NAMALWA (cell line): ENCODE measurements at regions not wholly inside any gene's neighbourhood (a gene's known extent, or its start where the extent isn't known, plus 50 kb on each side); places are given as distances from the start of the nearest gene placed in this dataset.
A peak's percentile ranks its signal among the peaks of the same experiment; 100 is the strongest.
"Not testable (repeated sequence)": the region's sequence is repeated elsewhere in the genome, so short reads cannot be mapped to it uniquely, and the experiment has no call there.

Source experiments
- DNase-seq: peaks from one replicate; pipeline ENCODE4 v3.0.0-alpha.2; 2015; ENCODE audit warnings: low spot score

- DNase-seq, result no peak
Observed at GRCh38 chr1:106266786-106267185, 789.7 kb upstream of the PRMT6 start.

GRCh38 chr1:106268070-106268469, 788.4 kb upstream of the PRMT6 start:
- DNase-seq, result peak; percentile 6

DNA sequence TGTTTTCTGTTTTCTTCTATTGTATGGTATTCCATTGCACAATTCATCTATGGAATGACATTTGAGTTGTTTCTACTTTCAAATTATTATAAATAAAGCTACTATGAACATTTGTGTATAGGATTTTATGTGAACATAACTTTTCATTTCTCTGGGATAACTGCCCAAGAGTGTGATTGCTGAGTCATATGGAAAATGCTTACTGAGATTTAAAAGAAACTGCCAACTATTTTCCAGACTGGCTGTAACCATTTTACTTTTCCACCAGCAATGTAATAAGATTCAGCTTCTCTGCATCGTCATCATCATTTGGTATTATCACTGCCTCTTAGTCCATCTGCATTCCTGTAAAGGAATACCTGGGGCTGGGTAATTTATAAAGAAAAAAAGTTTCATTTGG, 779.6 kb upstream of the PRMT6 start:
- DNase-seq, result no peak

GRCh38 chr1:106277786-106278185, 778.7 kb upstream of the PRMT6 start:
- no peak for DNase-seq

DNA sequence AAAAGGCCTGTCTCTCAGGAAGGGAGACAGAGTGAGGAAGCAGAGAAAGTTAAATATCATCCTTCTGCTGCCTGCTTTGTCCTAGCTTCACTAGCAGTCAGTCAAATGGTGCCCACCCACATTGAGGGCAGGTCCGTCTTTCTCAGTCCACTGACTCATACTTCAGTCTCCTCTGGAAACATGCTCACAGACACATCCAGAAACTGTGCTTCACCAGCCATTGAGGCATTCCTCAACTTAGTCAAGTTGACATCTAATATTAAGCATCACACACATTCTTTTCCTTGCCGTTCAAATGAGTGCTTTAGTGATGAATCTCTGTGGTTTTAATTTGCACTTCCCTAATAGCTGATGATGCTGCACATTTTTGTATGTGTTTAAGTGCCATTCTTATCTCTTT, 777.8 kb upstream of the PRMT6 start:
- DNase-seq, result no peak

GRCh38 chr1:106289265-106289928, 767.1 kb upstream of the PRMT6 start:
- no peak for DNase-seq

DNA sequence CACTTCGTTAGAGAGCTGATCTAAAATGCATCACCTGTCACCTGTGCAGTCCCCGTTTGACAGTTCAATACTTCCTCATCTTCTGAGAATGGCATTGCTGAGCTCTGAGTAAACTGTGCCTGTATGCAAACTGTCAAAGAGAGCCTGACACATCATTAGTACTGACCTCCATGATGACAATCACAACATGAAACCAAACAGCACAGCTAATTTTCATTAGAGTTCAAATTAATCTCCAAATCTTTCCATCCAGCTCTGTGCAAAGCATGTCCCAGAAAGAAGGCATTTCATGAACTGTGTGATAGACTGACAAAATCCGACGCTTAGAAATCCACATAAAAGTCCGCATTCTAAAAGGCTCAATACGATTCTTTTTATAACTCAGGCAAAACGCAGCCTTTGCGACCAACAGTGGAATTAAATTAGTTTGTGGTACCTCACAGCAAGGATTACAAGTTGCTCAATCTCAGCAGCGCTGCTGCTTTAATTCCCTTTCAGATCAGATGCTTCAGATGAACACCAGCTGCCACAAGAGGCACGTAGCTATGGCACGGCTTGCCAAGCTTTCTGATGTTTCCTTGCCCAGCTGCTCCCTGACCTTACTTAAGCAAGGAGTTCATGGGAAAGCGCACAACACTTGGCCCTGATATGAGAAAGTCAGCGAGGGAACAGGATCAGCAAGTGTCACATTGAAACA, 765.5 kb upstream of the PRMT6 start:
- no peak for DNase-seq

DNA sequence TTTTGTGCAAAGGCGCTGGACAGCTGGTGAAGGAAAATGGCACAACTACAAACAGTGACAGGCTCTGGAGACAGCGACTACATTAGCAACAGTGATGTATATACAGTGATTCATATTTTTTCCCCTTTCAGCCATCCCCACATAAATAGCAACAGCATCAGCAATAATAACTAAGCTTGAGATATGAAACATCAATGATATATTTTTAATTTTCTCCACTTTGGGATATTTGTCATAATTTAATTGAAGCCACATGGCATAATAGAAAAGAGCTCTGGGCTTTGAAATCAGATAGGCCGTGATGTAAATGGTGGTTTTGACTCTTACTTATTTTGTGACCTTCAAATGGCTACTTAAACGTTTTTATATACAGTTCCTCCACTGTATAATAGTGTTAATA, 764.3 kb upstream of the PRMT6 start:
- no peak for DNase-seq

GRCh38 chr1:106296431-106296830, 760.0 kb upstream of the PRMT6 start:
- DNase-seq, result no peak

- no peak for DNase-seq
Observed at GRCh38 chr1:106304106-106304505, 752.4 kb upstream of the PRMT6 start.

- no peak for DNase-seq
Observed at GRCh38 chr1:106319612-106320011, 736.9 kb upstream of the PRMT6 start.

DNA sequence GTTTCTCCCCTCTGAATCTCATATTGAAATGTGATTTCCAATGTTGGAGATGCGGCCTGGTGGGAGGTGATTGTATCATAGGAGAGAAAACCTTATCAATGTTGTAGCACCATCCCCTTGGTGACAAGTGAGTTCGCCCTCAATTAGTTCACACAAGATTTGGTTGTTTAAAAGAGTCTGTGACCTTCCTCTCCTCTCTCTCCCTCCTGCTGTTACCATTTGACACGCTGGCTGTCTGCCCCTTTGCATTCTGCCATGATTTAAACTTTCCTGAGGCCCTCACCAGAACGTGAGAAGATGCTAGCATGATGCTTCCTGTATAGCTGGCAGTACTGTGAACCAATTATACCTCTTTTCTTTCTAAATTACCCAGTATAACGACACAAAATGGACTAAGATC, 730.9 kb upstream of the PRMT6 start:
- DNase-seq, result no peak

GRCh38 chr1:106344494-106344893, 712.0 kb upstream of the PRMT6 start:
- no peak for DNase-seq

DNA sequence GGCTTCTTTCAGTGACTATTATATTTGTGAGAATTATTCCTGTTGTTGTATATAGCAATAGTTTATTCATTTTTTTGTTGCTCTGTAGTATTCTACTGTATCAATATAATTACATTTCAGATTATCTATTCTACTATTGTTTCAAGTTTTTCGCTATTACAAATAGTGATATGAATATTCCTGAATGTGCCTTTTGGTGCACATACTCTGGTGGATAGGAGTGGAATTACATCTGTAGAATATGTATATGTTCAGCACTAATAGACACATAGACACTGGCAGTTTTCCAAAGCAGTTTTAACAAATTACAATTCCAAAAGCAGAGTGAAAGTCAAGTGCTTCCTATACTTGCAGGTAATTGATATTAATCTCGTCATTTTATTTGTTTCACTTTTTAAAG, 696.2 kb upstream of the PRMT6 start:
- DNase-seq, result peak; percentile 13

GRCh38 chr1:106366627-106367319, 689.7 kb upstream of the PRMT6 start:
- no peak for DNase-seq

DNA sequence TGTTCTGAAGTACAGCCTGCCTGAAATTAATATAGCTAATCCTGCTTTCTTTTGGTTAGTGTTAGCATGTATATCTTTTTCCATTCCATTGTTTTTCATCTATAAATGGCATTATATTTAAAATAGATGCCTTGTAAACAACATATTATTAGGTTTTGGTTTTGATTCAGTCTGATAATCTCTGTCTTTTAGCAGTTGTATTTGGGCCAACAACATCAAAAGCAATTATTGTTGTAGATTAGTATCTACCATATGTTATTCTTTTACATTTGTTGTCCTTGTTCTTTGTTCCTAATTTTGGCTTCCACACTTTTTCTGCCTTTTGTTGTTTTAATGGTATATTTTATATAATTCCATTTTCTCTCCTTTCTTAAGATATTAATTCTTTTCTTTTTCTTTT, 678.2 kb upstream of the PRMT6 start:
- DNase-seq, result no peak

GRCh38 chr1:106380772-106381171, 675.7 kb upstream of the PRMT6 start:
- DNase-seq, result no peak

DNA sequence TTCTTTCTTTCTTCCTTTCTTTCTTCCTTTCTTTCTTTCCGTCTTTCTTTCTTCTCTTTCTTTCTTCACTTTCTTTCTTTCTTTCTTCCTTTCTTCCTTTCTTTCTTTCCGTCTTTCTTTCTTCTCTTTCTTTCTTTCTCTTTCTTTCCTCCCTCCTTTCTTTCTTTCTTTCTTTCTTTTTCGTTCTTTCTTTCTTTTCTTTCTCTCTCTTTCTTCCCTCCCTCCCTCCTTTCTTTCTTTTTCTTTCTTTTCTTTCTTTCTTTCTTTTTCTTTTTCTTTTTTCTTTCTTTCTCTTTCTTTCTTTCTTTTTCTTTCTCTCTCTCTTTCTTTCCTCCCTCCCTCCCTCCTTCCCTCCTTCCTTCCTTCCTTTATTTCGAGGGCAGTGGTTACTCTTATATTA, 667.3 kb upstream of the PRMT6 start:
- DNase-seq, result not testable (repeated sequence)

DNA sequence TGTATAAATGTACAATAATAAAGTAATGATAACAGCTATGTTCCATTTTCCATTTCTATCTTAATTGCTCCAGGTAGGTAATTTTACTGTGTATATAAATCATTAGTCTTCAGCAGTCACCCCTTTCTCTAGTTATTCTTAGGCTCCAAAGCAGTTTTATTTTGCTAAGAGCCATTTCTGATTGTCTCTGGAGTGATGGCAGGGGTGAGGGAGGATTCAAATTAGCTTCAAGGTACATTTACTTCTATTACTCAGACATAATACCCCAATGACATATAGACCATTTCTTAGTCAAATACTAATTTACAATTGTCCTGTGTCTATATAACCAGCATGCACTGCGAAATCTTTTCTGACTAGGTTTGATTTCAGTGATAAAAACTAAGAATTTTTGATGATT, 663.4 kb upstream of the PRMT6 start:
- DNase-seq, result no peak

- DNase-seq, result no peak
Observed at GRCh38 chr1:106396020-106396419, 660.5 kb upstream of the PRMT6 start.

DNA sequence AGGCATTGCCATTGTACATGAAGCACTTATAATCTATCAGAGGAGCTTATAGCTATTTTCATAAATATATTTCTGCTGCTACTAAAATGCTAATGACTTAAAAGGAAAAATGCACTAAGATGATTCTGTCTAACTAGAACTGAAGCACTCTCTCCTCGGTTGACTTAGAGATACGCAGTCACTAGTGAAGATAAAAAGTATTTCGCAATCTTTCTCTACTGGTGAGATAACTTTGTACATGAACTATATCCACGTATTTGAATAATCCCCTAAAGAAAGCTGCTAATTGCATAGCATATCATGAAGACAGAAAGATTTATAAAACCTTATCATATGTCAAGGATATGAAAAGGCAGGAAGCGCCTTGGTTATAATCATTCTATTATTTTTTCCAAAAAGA, 658.1 kb upstream of the PRMT6 start:
- no peak for DNase-seq

DNA sequence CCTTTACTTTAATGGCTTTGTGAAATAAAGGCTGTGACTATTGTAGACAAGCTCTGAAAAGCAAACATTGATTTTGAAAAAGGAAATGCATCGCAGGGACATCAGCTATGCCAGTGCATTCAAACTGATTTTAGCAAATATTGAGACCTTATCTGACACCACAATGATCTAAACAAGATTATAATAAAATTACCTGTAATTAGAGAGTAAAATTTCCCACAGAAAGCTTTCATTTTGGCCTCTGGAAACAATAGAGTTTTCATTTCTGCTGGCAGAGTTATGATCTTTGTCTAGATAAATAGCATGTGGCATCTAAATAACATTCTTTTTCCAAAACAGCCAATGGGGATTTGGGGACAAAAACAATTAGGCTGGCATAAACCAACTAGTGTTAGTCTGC, 650.4 kb upstream of the PRMT6 start:
- no peak for DNase-seq

GRCh38 chr1:106412321-106412720, 644.2 kb upstream of the PRMT6 start:
- not testable (repeated sequence) for DNase-seq
